CD8-positive, alpha-beta memory T cell (primary cell): ENCODE measurements at regions not wholly inside any gene's neighbourhood (a gene's known extent, or its start where the extent isn't known, plus 50 kb on each side); places are given as distances from the start of the nearest gene placed in this dataset.
"Not testable (repeated sequence)": the region's sequence is repeated elsewhere in the genome, so short reads cannot be mapped to it uniquely, and the experiment has no call there.

Source experiments
- CTCF ChIA-PET: fragments of 350-600 bp; sonication (Branson Sonifier 250); formaldehyde crosslinking; loops from one replicate; lab custom pipeline; 2021; ENCODE audit warnings: antibody characterized with exemption; lab: Charles Lee
- POLR2A ChIA-PET: fragments of 350-600 bp; sonication (Branson Sonifier 250); formaldehyde crosslinking; loops from one replicate; lab custom pipeline; 2021; ENCODE audit warnings: antibody characterized with exemption; lab: Charles Lee
- DNase-seq, 5 donors: peaks; one replicate each; pipeline versions ENCODE4 v3.0.0 to v3.0.0-alpha.2; 2020 to 2022; ENCODE audit warnings: mixed read lengths in 1 of 5
- H3K27ac ChIP-seq: one replicate; pipeline ENCODE4 v1.7.0; 2013; ENCODE audit warnings: low read depth, mild to moderate bottlenecking, low read length, moderate library complexity
- H3K27me3 ChIP-seq: 2 replicates; pipeline ENCODE4 v1.7.0; 2013; ENCODE audit warnings: low read length, mild to moderate bottlenecking; ENCODE audit not compliant: insufficient read depth, poor library complexity, severe bottlenecking
- H3K36me3 ChIP-seq: 2 replicates; pipeline ENCODE4 v1.7.0; 2013; ENCODE audit warnings: mild to moderate bottlenecking, low read length, moderate library complexity; ENCODE audit not compliant: insufficient read depth
- H3K4me1 ChIP-seq: 2 replicates; pipeline ENCODE4 v1.7.0; 2013; ENCODE audit warnings: mild to moderate bottlenecking, low read length, moderate library complexity; ENCODE audit not compliant: insufficient read depth
- H3K4me3 ChIP-seq: 2 replicates; pipeline ENCODE4 v1.7.0; 2013; ENCODE audit warnings: mild to moderate bottlenecking, low read length
- H3K9me3 ChIP-seq: 2 replicates; pipeline ENCODE4 v1.7.0; 2013; ENCODE audit warnings: mild to moderate bottlenecking, low read length
- H3K27ac Mint-ChIP-seq, 8 donors: one replicate each; pipeline ENCODE4 v1.8.0; 2020 to 2021; ENCODE audit warnings: mixed read lengths in 8 of 8, mild to moderate bottlenecking in 6 of 8, inconsistent platforms in 3 of 8, moderate library complexity in 3 of 8
- H3K27me3 Mint-ChIP-seq, 2 donors: one replicate each; pipeline ENCODE4 v1.8.0; 2020 to 2021; ENCODE audit warnings: mixed read lengths in 2 of 2, mild to moderate bottlenecking in 1 of 2, moderate library complexity in 1 of 2
- H3K36me3 Mint-ChIP-seq, 3 donors: one replicate each; pipeline ENCODE4 v1.8.0; 2020 to 2021; ENCODE audit warnings: mixed read lengths in 3 of 3, inconsistent platforms in 1 of 3, mild to moderate bottlenecking in 1 of 3
- H3K4me1 Mint-ChIP-seq, 3 donors: one replicate each; pipeline ENCODE4 v1.8.0; 2020 to 2021; ENCODE audit warnings: mixed read lengths in 3 of 3, inconsistent platforms in 1 of 3, mild to moderate bottlenecking in 1 of 3
- H3K4me3 Mint-ChIP-seq, 7 donors: one replicate each; pipeline ENCODE4 v1.8.0; 2020 to 2021; ENCODE audit warnings: mixed read lengths in 7 of 7, mild to moderate bottlenecking in 6 of 7, moderate library complexity in 4 of 7, inconsistent platforms in 2 of 7
- H3K9me3 Mint-ChIP-seq, 5 donors: one replicate each; pipeline ENCODE4 v1.8.0; 2020 to 2022; ENCODE audit warnings: mixed read lengths in 5 of 5, mild to moderate bottlenecking in 3 of 5, moderate library complexity in 2 of 5, inconsistent platforms in 1 of 5

DNA sequence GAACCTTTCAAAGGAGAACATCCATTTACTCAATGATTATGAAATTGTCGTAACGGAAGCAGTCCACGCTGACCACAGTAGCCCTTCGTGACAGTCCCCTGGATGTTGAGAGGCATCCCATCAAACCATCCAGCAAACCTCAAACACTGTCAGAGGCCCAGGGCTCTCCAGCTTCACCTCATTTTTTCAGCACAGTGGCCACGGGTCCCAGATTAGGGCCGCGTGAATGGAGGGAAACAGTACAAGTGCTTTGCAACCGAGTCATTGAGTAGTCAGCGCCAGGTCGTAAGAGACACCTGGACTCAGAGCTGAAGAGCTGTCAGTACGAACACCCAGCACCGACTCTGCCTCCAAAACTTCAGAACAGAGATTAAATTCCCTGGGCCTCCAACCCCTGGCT lies 552.5 kb upstream of the SALL3 start:
- Histone ChIP-seq H3K27me3 (no peaks in the 10 kb centered on the region), H3K4me1 (no peaks in the 10 kb centered on the region), H3K36me3 (no peaks in the 10 kb centered on the region), H3K4me3 (no peak overlapping the region), H3K27ac (no peak overlapping the region), H3K9me3 (no peaks in the 10 kb centered on the region)
- CTCF ChIA-PET = no interaction called here
- no peak for DNase-seq
- no peak overlapping the region for H3K4me3 Mint-ChIP-seq
- no peaks in the 10 kb centered on the region for H3K4me1 Mint-ChIP-seq
- H3K9me3 Mint-ChIP-seq = peaks cover 0 to 2% (median 0%) of the 10 kb centered on the region in 5 donors
- POLR2A ChIA-PET = no interaction called here
- peaks cover 0 to 2% of the 10 kb centered on the region in 2 donors for H3K27me3 Mint-ChIP-seq
- no peaks in the 10 kb centered on the region for H3K36me3 Mint-ChIP-seq
- no peak overlapping the region for H3K27ac Mint-ChIP-seq

DNA sequence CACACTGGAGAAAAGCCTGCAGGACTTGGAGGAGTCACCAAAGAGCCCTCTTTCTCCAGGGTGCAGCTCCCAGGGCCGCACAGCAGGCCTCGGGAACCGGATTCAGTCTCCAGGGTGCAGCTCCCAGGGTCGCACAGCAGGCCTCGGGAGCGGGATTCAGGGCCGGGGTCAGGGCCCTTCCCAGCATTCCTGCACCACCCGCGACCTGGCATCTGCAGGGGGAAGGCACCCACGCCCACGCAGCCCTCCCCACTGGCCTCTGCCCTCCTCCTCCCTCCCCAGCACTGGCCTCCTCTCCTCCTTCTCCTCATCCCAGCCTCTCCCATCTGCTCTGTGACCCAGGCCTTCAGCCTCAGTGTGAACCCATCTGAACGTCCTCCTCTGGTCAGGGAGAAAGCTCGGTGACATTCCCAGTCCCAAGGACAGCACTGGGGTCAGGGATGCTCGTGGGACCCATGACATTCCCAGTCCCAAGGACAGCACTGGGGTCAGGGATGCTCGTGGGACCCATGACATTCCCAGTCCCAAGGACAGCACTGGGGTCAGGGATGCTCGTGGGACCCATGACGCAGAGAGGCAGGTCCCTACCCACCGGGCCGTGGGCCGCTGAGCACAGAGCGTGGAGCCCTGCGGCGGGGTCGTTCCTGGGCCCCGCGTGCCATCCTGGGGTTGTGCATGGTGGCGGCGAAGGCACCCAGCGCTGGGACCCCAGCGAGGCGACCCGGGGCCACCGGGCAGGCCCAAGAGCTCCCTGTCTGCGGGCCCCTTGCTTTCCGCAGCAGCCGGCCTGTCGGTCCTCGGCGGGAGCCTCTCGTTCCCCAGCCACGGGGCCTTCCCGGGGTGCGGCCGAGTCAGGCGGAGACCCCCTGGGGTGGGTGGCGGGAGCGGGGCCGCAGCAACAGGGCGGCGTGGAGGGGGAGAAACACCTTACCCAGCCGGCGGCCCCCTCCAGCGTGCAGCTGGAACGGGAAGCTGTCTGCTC lies 550.2 kb upstream of the SALL3 start:
- H3K9me3 ChIP-seq = no peaks in the 10 kb centered on the region
- Mint-ChIP-seq H3K4me3 (no peak overlapping the region), H3K36me3 (no peaks in the 10 kb centered on the region), H3K4me1 (no peaks in the 10 kb centered on the region), H3K9me3 (peaks cover 0 to 4% (median 1%) of the 10 kb centered on the region in 5 donors), H3K27ac (no peak overlapping the region), H3K27me3 (peaks cover 0 to 2% of the 10 kb centered on the region in 2 donors)
- H3K27me3 ChIP-seq = no peaks in the 10 kb centered on the region
- no peaks in the 10 kb centered on the region for H3K36me3 ChIP-seq
- H3K4me1 ChIP-seq = no peaks in the 10 kb centered on the region
- ChIA-PET CTCF (no interaction called here), POLR2A (no interaction called here)
- H3K27ac ChIP-seq = no peak overlapping the region
- DNase-seq = no peak
- H3K4me3 ChIP-seq = no peak overlapping the region

DNA sequence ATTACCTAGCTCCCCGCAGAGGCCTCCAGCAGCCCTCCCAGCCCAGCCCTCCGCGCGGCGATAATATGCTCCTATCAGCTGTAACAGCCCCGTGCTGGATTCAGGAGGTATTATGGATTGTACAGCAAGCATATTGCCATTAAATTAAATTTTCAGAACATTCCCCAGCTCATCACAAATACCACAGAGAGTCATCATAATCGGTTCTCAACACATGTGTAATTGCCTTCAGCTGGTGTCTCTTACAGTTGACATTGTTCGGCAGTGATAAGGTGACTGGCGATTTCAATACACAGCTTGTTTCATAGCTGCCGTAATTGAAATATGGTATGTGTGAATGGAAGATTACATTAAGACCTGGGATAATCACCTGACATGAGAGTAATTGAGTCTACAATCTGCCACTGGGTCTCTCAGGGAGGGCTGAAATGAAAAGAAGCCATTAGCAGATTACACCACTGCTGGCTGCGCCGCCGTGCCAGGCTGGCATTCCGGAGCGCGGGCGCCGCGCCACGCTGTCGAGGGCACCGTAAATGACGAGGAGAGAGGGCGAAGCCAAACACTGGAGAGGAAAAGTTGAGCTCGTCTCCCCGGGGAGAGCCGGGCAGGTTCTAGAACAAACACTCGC lies 549.4 kb upstream of the SALL3 start:
- no peak overlapping the region for H3K27ac ChIP-seq
- peaks cover 0 to 4% (median 2%) of the 10 kb centered on the region in 5 donors for H3K9me3 Mint-ChIP-seq
- peaks cover 0 to 2% of the 10 kb centered on the region in 2 donors for H3K27me3 Mint-ChIP-seq
- H3K4me3 ChIP-seq = no peak overlapping the region
- no peaks in the 10 kb centered on the region for H3K27me3 ChIP-seq
- H3K36me3 Mint-ChIP-seq = no peaks in the 10 kb centered on the region
- H3K36me3 ChIP-seq = no peaks in the 10 kb centered on the region
- H3K4me3 Mint-ChIP-seq = no peak overlapping the region
- DNase-seq = no peak
- ChIA-PET CTCF (no interaction called here), POLR2A (no interaction called here)
- no peak overlapping the region for H3K27ac Mint-ChIP-seq
- no peaks in the 10 kb centered on the region for H3K4me1 ChIP-seq
- no peaks in the 10 kb centered on the region for H3K9me3 ChIP-seq
- H3K4me1 Mint-ChIP-seq = no peaks in the 10 kb centered on the region

DNA sequence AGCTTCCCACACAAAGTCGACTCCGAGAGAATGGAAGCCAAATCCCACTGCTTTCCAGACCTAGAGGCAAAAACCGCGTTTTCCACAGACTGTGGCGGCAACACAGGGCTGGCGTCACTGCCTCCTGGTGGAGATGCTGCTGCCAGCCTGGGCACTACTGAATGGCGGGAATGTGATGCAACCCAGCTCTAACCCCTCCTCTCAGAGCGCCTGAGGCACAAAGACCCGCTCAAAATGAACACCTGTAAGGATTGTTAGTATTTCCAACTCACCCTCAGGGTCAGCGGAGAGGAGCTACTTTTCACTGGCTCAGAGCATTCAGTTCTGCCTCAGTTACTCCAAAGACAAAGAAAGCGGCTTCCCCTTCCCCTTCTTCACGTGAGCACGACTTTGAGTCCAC lies 548.0 kb upstream of the SALL3 start:
- Histone ChIP-seq H3K36me3 (no peaks in the 10 kb centered on the region), H3K27me3 (no peaks in the 10 kb centered on the region), H3K27ac (no peak overlapping the region), H3K4me1 (no peaks in the 10 kb centered on the region), H3K4me3 (no peak overlapping the region), H3K9me3 (no peaks in the 10 kb centered on the region)
- Mint-ChIP-seq H3K27ac (no peak overlapping the region), H3K36me3 (no peaks in the 10 kb centered on the region), H3K27me3 (peaks cover 0 to 2% of the 10 kb centered on the region in 2 donors), H3K9me3 (peaks cover 0 to 10% (median 4%) of the 10 kb centered on the region in 5 donors), H3K4me3 (no peak overlapping the region), H3K4me1 (no peaks in the 10 kb centered on the region)
- ChIA-PET CTCF (no interaction called here), POLR2A (no interaction called here)
- DNase-seq = no peak

DNA sequence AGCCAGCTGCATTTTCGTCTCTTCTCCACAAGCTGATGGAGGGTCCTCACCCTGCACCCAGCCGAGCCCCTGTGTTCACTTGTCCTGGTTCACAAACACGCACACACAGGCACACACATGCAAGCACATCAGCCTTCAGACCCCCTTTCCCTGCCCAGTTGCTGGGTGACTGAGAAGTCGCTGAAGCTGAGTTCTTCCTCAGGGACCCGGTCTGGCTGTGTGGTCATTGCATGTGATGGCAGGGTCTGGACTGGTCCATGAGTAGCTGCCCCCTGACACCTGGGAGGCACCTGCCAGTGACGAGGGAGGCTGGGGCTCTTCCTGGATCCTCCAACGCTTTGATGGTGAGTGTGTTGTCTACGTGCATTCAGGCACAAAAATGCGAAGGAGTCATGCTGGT lies 546.1 kb upstream of the SALL3 start:
- ChIA-PET POLR2A (no interaction called here), CTCF (no interaction called here)
- Mint-ChIP-seq H3K27me3 (no peaks in the 10 kb centered on the region), H3K27ac (no peak overlapping the region), H3K4me3 (no peak overlapping the region), H3K4me1 (no peaks in the 10 kb centered on the region), H3K9me3 (peaks cover 0 to 10% (median 4%) of the 10 kb centered on the region in 5 donors), H3K36me3 (no peaks in the 10 kb centered on the region)
- DNase-seq = no peak
- H3K27me3 ChIP-seq = no peaks in the 10 kb centered on the region
- H3K36me3 ChIP-seq = no peaks in the 10 kb centered on the region
- H3K4me3 ChIP-seq = no peak overlapping the region
- no peak overlapping the region for H3K27ac ChIP-seq
- H3K4me1 ChIP-seq = no peaks in the 10 kb centered on the region
- no peaks in the 10 kb centered on the region for H3K9me3 ChIP-seq

DNA sequence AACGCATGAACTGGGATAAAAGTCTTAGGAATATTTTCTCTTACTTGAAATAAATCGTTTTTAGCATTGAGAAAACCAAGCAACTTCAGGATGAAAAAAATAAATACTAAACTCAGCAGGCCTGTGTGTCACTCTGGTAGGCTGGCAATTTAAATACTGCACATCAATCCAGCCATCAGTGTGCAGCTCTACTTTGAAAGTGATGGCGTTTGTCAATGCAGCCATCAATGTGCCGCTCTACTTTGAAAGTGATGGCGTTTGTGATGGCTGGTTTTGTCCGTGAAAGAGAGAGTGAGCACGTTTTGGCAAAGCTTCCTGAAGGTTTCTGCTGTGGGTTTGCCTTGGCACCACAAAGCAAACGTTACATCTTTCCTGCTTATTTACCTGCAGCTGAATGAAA lies 543.5 kb upstream of the SALL3 start:
- Mint-ChIP-seq H3K4me3 (no peak overlapping the region), H3K36me3 (no peaks in the 10 kb centered on the region), H3K4me1 (no peaks in the 10 kb centered on the region), H3K9me3 (peaks cover 0 to 13% (median 7%) of the 10 kb centered on the region in 5 donors), H3K27me3 (peaks cover 2 to 3% of the 10 kb centered on the region in 2 donors), H3K27ac (no peak overlapping the region)
- H3K27me3 ChIP-seq = no peaks in the 10 kb centered on the region
- ChIA-PET CTCF (no interaction called here), POLR2A (no interaction called here)
- no peak overlapping the region for H3K4me3 ChIP-seq
- no peaks in the 10 kb centered on the region for H3K9me3 ChIP-seq
- H3K27ac ChIP-seq = no peak overlapping the region
- no peaks in the 10 kb centered on the region for H3K4me1 ChIP-seq
- H3K36me3 ChIP-seq = no peaks in the 10 kb centered on the region
- DNase-seq = no peak

DNA sequence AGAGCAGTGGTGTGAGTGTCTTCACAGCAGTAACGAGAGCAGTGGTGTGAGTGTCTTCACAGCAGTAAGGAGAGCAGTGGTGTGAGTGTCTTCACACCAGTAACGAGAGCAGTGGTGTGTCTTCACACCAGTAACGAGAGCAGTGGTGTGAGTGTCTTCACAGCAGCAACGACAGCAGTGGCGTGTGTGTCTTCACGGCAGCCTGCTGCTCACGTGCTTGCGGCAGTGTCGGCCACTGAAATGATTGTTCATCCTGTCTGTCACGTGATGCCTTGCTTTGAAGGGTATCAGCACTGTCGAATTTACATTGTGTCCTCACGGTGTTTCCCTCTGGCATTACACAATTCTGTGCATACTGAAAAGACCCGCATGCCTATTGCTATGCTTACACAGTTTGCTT lies 541.4 kb upstream of the SALL3 start:
- H3K4me1 ChIP-seq, H3K4me3 Mint-ChIP-seq, H3K36me3 Mint-ChIP-seq, POLR2A ChIA-PET, H3K4me3 ChIP-seq, CTCF ChIA-PET, H3K27ac Mint-ChIP-seq, H3K27me3 Mint-ChIP-seq, H3K4me1 Mint-ChIP-seq, H3K27me3 ChIP-seq, H3K36me3 ChIP-seq, H3K9me3 ChIP-seq, DNase-seq, H3K27ac ChIP-seq: not testable (repeated sequence)
- peaks cover 0 to 13% (median 7%) of the 10 kb centered on the region in 5 donors for H3K9me3 Mint-ChIP-seq

DNA sequence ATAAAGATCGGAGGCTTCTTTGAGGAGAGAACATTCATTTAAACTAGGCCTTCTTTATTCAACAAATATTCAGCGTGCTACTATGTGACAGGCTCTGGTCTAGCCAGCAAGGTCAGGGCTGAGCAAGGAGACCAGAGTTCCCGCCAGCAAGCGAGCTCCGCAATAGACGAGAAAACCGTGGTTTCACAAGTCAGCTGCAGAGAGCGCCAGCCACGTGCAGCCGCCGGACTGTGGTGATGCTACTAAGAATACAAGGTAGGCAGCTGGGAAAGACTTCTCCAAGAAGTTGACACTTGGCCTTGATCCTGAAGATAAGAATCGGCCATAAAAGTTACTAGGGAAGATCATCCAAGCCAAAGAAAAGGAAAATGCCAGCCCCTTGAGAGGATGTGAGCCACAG lies 533.7 kb upstream of the SALL3 start:
- Mint-ChIP-seq H3K36me3 (no peaks in the 10 kb centered on the region), H3K27ac (no peak overlapping the region), H3K27me3 (no peaks in the 10 kb centered on the region), H3K4me1 (no peaks in the 10 kb centered on the region), H3K9me3 (peaks cover 0 to 4% (median 0%) of the 10 kb centered on the region in 5 donors), H3K4me3 (no peak overlapping the region)
- DNase-seq = no peak
- no peaks in the 10 kb centered on the region for H3K27me3 ChIP-seq
- H3K36me3 ChIP-seq = no peaks in the 10 kb centered on the region
- POLR2A ChIA-PET = no interaction called here
- H3K4me3 ChIP-seq = no peak overlapping the region
- H3K4me1 ChIP-seq = no peaks in the 10 kb centered on the region
- no peak overlapping the region for H3K27ac ChIP-seq
- CTCF ChIA-PET = no interaction called here
- H3K9me3 ChIP-seq = no peaks in the 10 kb centered on the region
